Liver (tissue), 3 donors: ENCODE measurements at regions not wholly inside any gene's neighbourhood (a gene's known extent, or its start where the extent isn't known, plus 50 kb on each side); places are given as distances from the start of the nearest gene placed in this dataset.

Source experiments
- CTCF ChIP-seq: fragments of 150-350 bp; IDR thresholded peaks from 2 replicates; pipeline ENCODE4 v1.5.1; 2017; ENCODE audit warnings: improper control_type of control experiment, low read depth, low read length; ENCODE audit not compliant: missing input control
- GABPA ChIP-seq, 2 donors: IDR thresholded peaks in 1 of 2; conservative IDR thresholded peaks in 1 of 2; 2 replicates each; pipeline ENCODE4 v1.6.1; 2016; ENCODE audit warnings: antibody characterized with exemption in 2 of 2, mild to moderate bottlenecking in 1 of 2, moderate library complexity in 1 of 2
- SP1 ChIP-seq: IDR thresholded peaks from 2 replicates; pipeline ENCODE4 v1.6.1; 2018; ENCODE audit warnings: antibody characterized with exemption, mild to moderate bottlenecking
- donor health status: healthy.
- donor health status: healthy.

- TF ChIP-seq CTCF = no peak
- no peak for TF ChIP-seq SP1
- TF ChIP-seq GABPA (IDR thresholded peaks at IDR 0.05 in 1 of 2, conservative IDR thresholded peaks at IDR 0.05 in 1 of 2) = no peak
Measured at GRCh38 chr11:113562981-113563461, 87.8 kb upstream of the DRD2 start.
